OCI-LY1 (cell line): ENCODE measurements at regions not wholly inside any gene's neighbourhood (a gene's known extent, or its start where the extent isn't known, plus 50 kb on each side); places are given as distances from the start of the nearest gene placed in this dataset.

ENCODE experiments used
- H2AFZ ChIP-seq: fragments of 200-600 bp; sonication (generic), shearing (Covaris generic); 2 replicates; pipeline ENCODE4 v1.6.0; 2014; ENCODE audit warnings: antibody characterized with exemption, mild to moderate bottlenecking, low read length
- H3F3A ChIP-seq: fragments of 200-600 bp; sonication (generic), shearing (Covaris generic); 2 replicates; pipeline ENCODE4 v1.6.0; 2014; ENCODE audit warnings: mild to moderate bottlenecking, antibody characterized with exemption, low read length, moderate library complexity; ENCODE audit not compliant: insufficient read depth
- H3K27ac ChIP-seq: fragments of 200-600 bp; sonication (generic); 2 replicates; pipeline ENCODE4 v1.5.1; 2014; ENCODE audit warnings: low read length, mixed run types, mild to moderate bottlenecking, low read depth; ENCODE audit not compliant: poor library complexity, severe bottlenecking
- H3K27me3 ChIP-seq: fragments of 200-600 bp; sonication (generic); 2 replicates; pipeline ENCODE4 v1.6.0; 2014; ENCODE audit warnings: antibody characterized with exemption, mild to moderate bottlenecking, low read length, moderate library complexity; ENCODE audit not compliant: insufficient read depth
- H3K36me3 ChIP-seq: fragments of 200-600 bp; sonication (generic); 2 replicates; pipeline ENCODE4 v1.6.1; 2014; ENCODE audit warnings: mild to moderate bottlenecking, antibody characterized with exemption, low read length, moderate library complexity, mixed read lengths; ENCODE audit not compliant: insufficient read depth
- H3K4me1 ChIP-seq: fragments of 200-600 bp; sonication (generic); 2 replicates; pipeline ENCODE4 v1.5.1; 2014; ENCODE audit warnings: mild to moderate bottlenecking, low read length, moderate library complexity; ENCODE audit not compliant: insufficient read depth, severe bottlenecking
- H3K4me2 ChIP-seq: fragments of 200-600 bp; sonication (generic), shearing (Covaris generic); 2 replicates; pipeline ENCODE4 v1.6.1; 2014; ENCODE audit warnings: low read length
- H3K4me3 ChIP-seq: fragments of 200-600 bp; sonication (generic); 2 replicates; pipeline ENCODE4 v1.5.1; 2014; ENCODE audit warnings: low read length, low read depth, mild to moderate bottlenecking, mixed read lengths; ENCODE audit not compliant: poor library complexity, severe bottlenecking
- H3K79me2 ChIP-seq: fragments of 200-600 bp; shearing (Covaris generic); 2 replicates; pipeline ENCODE4 v1.6.1; 2016; ENCODE audit warnings: mixed run types, low read length, mixed read lengths; ENCODE audit not compliant: insufficient read depth
- H3K9ac ChIP-seq: fragments of 200-600 bp; sonication (generic), shearing (Covaris generic); 2 replicates; pipeline ENCODE4 v1.6.1; 2014; ENCODE audit warnings: mild to moderate bottlenecking, low read length, mixed read lengths
- H3K9me2 ChIP-seq: fragments of 200-600 bp; sonication (generic), shearing (Covaris generic); 2 replicates; pipeline ENCODE4 v1.6.1; 2014; ENCODE audit warnings: low read depth, mild to moderate bottlenecking, low read length, mixed read lengths
- H3K9me3 ChIP-seq: fragments of 200-600 bp; shearing (Covaris generic); 2 replicates; pipeline ENCODE4 v1.6.1; 2014; ENCODE audit warnings: low read length, mixed read lengths
- H4K20me1 ChIP-seq: fragments of 200-600 bp; sonication (generic), shearing (Covaris generic); 2 replicates; pipeline ENCODE4 v1.6.0; 2016; ENCODE audit warnings: mild to moderate bottlenecking, low read length; ENCODE audit not compliant: insufficient read depth
- CTCF ChIP-seq: fragments of 200-600 bp; sonication (generic), shearing (Covaris generic); IDR thresholded peaks from 2 replicates; pipeline ENCODE4 v1.5.1; 2017; ENCODE audit warnings: mild to moderate bottlenecking, antibody characterized with exemption, low read length, moderate library complexity, mixed read lengths
- EZH2 ChIP-seq: fragments of 200-600 bp; sonication (generic), shearing (Covaris generic); IDR thresholded peaks from 2 replicates; pipeline ENCODE4 v1.8.0; 2017; ENCODE audit warnings: borderline replicate concordance, mixed run types, mild to moderate bottlenecking, antibody characterized with exemption, low read length, moderate library complexity, mixed read lengths

- H3K4me3 ChIP-seq: no peak overlapping the region
- H3K9ac ChIP-seq: no peak overlapping the region
- no peaks in the 10 kb centered on the region for H3K9me2 ChIP-seq
- H3K4me2 ChIP-seq: no peak overlapping the region
- no peaks in the 10 kb centered on the region for H3K9me3 ChIP-seq
- no peaks in the 10 kb centered on the region for H3K4me1 ChIP-seq
- no peaks in the 10 kb centered on the region for H3F3A ChIP-seq
- H3K36me3 ChIP-seq: no peaks in the 10 kb centered on the region
- TF ChIP-seq EZH2 (no peak), CTCF (no peak)
- H3K27me3 ChIP-seq: no peaks in the 10 kb centered on the region
- no peaks in the 10 kb centered on the region for H4K20me1 ChIP-seq
- H3K27ac ChIP-seq: no peak overlapping the region
- H2AFZ ChIP-seq: no peak overlapping the region
- H3K79me2 ChIP-seq: no peaks in the 10 kb centered on the region
Observed at GRCh38 chr4:135605076-135605475, 1403.5 kb upstream of the PABPC4L start.

GRCh38 chr4:135604531-135604930, 1402.9 kb upstream of the PABPC4L start:
- H3K79me2 ChIP-seq: no peaks in the 10 kb centered on the region
- no peak overlapping the region for H3K27ac ChIP-seq
- no peaks in the 10 kb centered on the region for H3F3A ChIP-seq
- H3K9me3 ChIP-seq: no peaks in the 10 kb centered on the region
- H3K4me1 ChIP-seq: no peaks in the 10 kb centered on the region
- no peak overlapping the region for H3K4me3 ChIP-seq
- H3K4me2 ChIP-seq: no peak overlapping the region
- H3K9me2 ChIP-seq: no peaks in the 10 kb centered on the region
- H4K20me1 ChIP-seq: no peaks in the 10 kb centered on the region
- no peaks in the 10 kb centered on the region for H3K36me3 ChIP-seq
- H2AFZ ChIP-seq: no peak overlapping the region
- no peaks in the 10 kb centered on the region for H3K27me3 ChIP-seq
- TF ChIP-seq CTCF (no peak), EZH2 (no peak)
- H3K9ac ChIP-seq: no peak overlapping the region

- no peak for TF ChIP-seq EZH2
- no peak for TF ChIP-seq CTCF
- H2AFZ ChIP-seq: no peak overlapping the region
Observed at GRCh38 chr4:135601351-135601750, 1399.8 kb upstream of the PABPC4L start.

More at GRCh38 chr4:135601351-135601750, 1399.8 kb upstream of the PABPC4L start:
- Histone ChIP-seq H3K27me3 (no peaks in the 10 kb centered on the region), H3K9ac (no peak overlapping the region), H4K20me1 (no peaks in the 10 kb centered on the region), H3F3A (no peaks in the 10 kb centered on the region), H3K4me2 (no peak overlapping the region), H3K9me2 (no peaks in the 10 kb centered on the region), H3K79me2 (no peaks in the 10 kb centered on the region), H3K4me1 (no peaks in the 10 kb centered on the region), H3K9me3 (no peaks in the 10 kb centered on the region), H3K36me3 (no peaks in the 10 kb centered on the region), H3K4me3 (no peak overlapping the region), H3K27ac (no peak overlapping the region)
